Ovary (tissue), 7 donors: ENCODE measurements at regions not wholly inside any gene's neighbourhood (a gene's known extent, or its start where the extent isn't known, plus 50 kb on each side); places are given as distances from the start of the nearest gene placed in this dataset.

ENCODE experiments used
- DNase-seq, 5 donors: peaks; one replicate each; pipeline ENCODE4 v3.0.0-alpha.2; 2019 to 2020
- H3K27ac ChIP-seq, 2 donors: fragments of 200-600 bp; one replicate each; pipeline versions ENCODE4 v1.5.1 to v1.8.0; 2019 to 2022
- H3K27me3 ChIP-seq: fragments of 200-600 bp; one replicate; pipeline ENCODE4 v1.8.0; 2022
- H3K36me3 ChIP-seq: fragments of 200-600 bp; sonication (generic); one replicate; pipeline ENCODE4 v1.5.1; 2019
- H3K4me1 ChIP-seq: one replicate; pipeline ENCODE4 v1.8.1; 2013; ENCODE audit warnings: mild to moderate bottlenecking, moderate library complexity; ENCODE audit not compliant: insufficient read depth
- H3K4me3 ChIP-seq: fragments of 200-600 bp; sonication (generic); one replicate; pipeline ENCODE4 v1.5.1; 2017
- H3K9me3 ChIP-seq, 2 donors: fragments of 200-600 bp in 1 of 2; sonication (generic) in 1 of 2; one replicate each; pipeline versions ENCODE4 v1.5.1 to v1.8.1; 2013 to 2019; ENCODE audit warnings: mild to moderate bottlenecking in 1 of 2, moderate library complexity in 1 of 2
- EP300 ChIP-seq: sonication (generic); formaldehyde crosslinking; IDR thresholded peaks from one replicate; pipeline ENCODE4 v1.6.1; 2017; ENCODE audit warnings: antibody characterized with exemption
- POLR2A ChIP-seq: fragments of 450-650 bp; IDR thresholded peaks from one replicate; pipeline ENCODE4 v1.6.1; 2017; ENCODE audit warnings: antibody characterized with exemption, mild to moderate bottlenecking, moderate library complexity
- WGBS, 3 donors: extraction: QIAGEN DNeasy Blood & Tissue Kit in 1 of 3; methylation state at CpG; one replicate each; pipeline versions ENCODE4 v1.1.5 to v1.1.7; 2013 to 2017; 5-methylcytosine and 5-hydroxymethylcytosine counted together
- intact Hi-C, 4 donors: fragments of 100-400 bp; cut with DNase I; formaldehyde crosslinking; loops; one replicate each; pipeline versions ENCODE4 v1.11.0 to v1.15.1; 2022 to 2023
- TF ChIP-seq, protein P1 (sequence below), 3 donors: fragments of 450-650 bp in 2 of 3; fragments of 200-600 bp in 1 of 3; IDR thresholded peaks; one replicate each; pipeline versions ENCODE4 v1.5.1 to v1.8.0; 2016 to 2022; ENCODE audit warnings: antibody characterized with exemption in 3 of 3, mild to moderate bottlenecking in 1 of 3
- donor health status: DM: no; HTN: no; CAD: no; lungs with moderate emphysema.
- donor health status: DM: no; HTN: no; CAD: no.
- donor health status: Bipolar disorder and iron deficiency.
- donor health status: DM: no; HTN: no; CAD: no.
- donor health status: DM: yes; HTN: yes; CAD: no.

DNA sequence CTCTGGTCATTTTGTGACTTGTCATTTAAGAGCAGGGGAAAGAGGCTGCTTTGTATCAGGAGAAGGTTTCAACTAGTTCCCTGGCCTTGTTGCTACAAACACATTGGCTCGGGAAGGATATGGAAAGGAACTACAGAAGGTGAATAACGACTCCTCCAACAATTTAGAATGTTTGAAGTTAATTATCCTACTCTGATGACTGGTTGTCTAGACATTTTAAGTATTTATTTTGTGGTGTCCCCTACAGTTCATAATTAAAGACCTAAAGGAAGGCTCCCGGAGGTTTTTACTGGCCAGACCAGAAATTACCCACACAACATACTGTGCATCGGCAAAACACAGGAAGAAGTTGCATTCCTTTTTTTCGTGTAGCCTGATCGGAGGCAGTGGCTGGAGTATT lies 515.8 kb upstream of the SALL1 start:
- Histone ChIP-seq H3K27ac (no peak overlapping the region), H3K27me3 (no peaks in the 10 kb centered on the region), H3K9me3 (peaks cover 0 to 3% of the 10 kb centered on the region in 2 donors), H3K4me3 (no peak overlapping the region), H3K36me3 (no peaks in the 10 kb centered on the region), H3K4me1 (no peaks in the 10 kb centered on the region)
- intact Hi-C loops, result no loop called here
- no peak for DNase-seq
- TF ChIP-seq EP300 (no peak), POLR2A (no peak)
- TF ChIP-seq, protein P1, sequence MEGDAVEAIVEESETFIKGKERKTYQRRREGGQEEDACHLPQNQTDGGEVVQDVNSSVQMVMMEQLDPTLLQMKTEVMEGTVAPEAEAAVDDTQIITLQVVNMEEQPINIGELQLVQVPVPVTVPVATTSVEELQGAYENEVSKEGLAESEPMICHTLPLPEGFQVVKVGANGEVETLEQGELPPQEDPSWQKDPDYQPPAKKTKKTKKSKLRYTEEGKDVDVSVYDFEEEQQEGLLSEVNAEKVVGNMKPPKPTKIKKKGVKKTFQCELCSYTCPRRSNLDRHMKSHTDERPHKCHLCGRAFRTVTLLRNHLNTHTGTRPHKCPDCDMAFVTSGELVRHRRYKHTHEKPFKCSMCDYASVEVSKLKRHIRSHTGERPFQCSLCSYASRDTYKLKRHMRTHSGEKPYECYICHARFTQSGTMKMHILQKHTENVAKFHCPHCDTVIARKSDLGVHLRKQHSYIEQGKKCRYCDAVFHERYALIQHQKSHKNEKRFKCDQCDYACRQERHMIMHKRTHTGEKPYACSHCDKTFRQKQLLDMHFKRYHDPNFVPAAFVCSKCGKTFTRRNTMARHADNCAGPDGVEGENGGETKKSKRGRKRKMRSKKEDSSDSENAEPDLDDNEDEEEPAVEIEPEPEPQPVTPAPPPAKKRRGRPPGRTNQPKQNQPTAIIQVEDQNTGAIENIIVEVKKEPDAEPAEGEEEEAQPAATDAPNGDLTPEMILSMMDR (IDR thresholded peaks at IDR 0.05), result no peak
- WGBS, 3 donors, result 72 to 73% (median 72%) methylated on average over 6 of the region's 6 CpGs

DNA sequence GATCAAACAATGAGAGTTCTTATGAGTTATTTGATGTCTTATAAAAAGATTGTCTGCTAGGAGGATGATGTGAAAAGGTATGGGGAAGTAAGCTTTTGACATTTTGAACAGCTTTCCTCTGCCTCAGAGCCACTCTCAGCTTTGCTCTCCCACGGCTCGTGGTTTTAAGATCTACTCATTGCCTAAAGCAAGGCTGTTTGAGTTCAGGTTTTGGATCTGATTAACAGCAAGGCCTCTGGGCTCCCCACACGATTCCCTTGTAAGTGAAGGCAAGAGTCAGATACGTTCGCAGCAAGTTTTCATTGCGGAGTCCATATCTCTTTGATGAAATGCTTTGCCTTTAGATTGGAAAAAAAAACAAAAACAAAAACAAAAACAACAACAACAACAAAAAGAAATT lies 515.0 kb upstream of the SALL1 start:
- intact Hi-C loops, result no loop called here
- Histone ChIP-seq H3K27ac (no peak overlapping the region), H3K4me1 (no peaks in the 10 kb centered on the region)

DNA sequence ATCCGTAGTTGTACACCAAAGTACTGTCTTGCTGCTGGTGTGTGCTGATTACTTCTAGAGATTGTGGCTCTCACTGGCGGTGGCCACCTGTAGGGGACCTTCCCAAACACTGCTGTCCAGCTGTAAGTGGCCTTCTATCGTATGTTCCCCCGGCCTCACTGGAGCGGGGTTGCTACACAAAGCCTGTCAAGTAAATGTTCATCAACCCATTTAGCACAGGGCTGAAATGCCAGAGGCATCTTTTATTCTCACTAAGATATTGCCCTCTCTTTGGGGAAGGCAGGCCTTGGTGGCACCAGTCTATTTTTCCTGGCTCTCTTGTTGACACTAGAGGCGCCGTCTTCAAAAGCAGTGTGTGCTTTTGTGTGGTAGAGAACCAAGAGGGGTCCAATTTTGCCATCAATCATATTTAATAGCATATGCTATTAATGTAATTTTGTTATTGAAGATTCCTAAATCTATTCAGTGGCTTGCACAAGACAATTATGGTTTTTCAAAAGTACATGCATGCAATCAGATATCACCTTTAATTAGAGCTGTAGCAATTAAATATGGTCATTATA lies 514.4 kb upstream of the SALL1 start:
- H3K27ac ChIP-seq, result no peak overlapping the region
- no peaks in the 10 kb centered on the region for H3K4me1 ChIP-seq
- 82 to 89% (median 85%) methylated on average over 7 of the region's 7 CpGs for WGBS, 3 donors
- no peak for DNase-seq
- H3K9me3 ChIP-seq, result peaks cover 0 to 3% of the 10 kb centered on the region in 2 donors
- no peaks in the 10 kb centered on the region for H3K27me3 ChIP-seq
- TF ChIP-seq, protein P1 (IDR thresholded peaks at IDR 0.05), result no peak
- TF ChIP-seq EP300, result no peak
- TF ChIP-seq POLR2A, result no peak
- H3K36me3 ChIP-seq, result no peaks in the 10 kb centered on the region
- no peak overlapping the region for H3K4me3 ChIP-seq
- intact Hi-C loops, result no loop called here

More for the DNA sequence above, 515.0 kb upstream of the SALL1 start:
- TF ChIP-seq EP300 (no peak), POLR2A (no peak)
- TF ChIP-seq, protein P1 (IDR thresholded peaks at IDR 0.05), result no peak
- no peaks in the 10 kb centered on the region for H3K27me3 ChIP-seq
- peaks cover 0 to 3% of the 10 kb centered on the region in 2 donors for H3K9me3 ChIP-seq
- 85 to 86% (median 85%) methylated on average over 6 of the region's 6 CpGs for WGBS, 3 donors
- DNase-seq, result no peak
- H3K4me3 ChIP-seq, result no peak overlapping the region
- H3K36me3 ChIP-seq, result no peaks in the 10 kb centered on the region

- WGBS, 3 donors, result 91 to 95% (median 93%) methylated on average over 8 of the region's 8 CpGs
- H3K27ac ChIP-seq, result no peak overlapping the region
- H3K36me3 ChIP-seq, result no peaks in the 10 kb centered on the region
- H3K9me3 ChIP-seq, result no peaks in the 10 kb centered on the region
- intact Hi-C loops, result no loop called here
- no peak overlapping the region for H3K4me3 ChIP-seq
- H3K4me1 ChIP-seq, result no peaks in the 10 kb centered on the region
- no peak for DNase-seq
- TF ChIP-seq, protein P1 (IDR thresholded peaks at IDR 0.05), result no peak
- TF ChIP-seq EP300, result no peak
- no peak for TF ChIP-seq POLR2A
- no peaks in the 10 kb centered on the region for H3K27me3 ChIP-seq
These were observed 507.5 kb upstream of the SALL1 start for GRCh38 chr16:51658531-51658930.
